Suprapubic skin (tissue), 3 donors: ENCODE measurements at regions not wholly inside any gene's neighbourhood (a gene's known extent, or its start where the extent isn't known, plus 50 kb on each side); places are given as distances from the start of the nearest gene placed in this dataset.

Experiments
- EP300 ChIP-seq: sonication (generic); formaldehyde crosslinking; IDR thresholded peaks from one replicate; pipeline ENCODE4 v1.6.1; 2017; ENCODE audit warnings: antibody characterized with exemption
- POLR2A ChIP-seq, 2 donors: fragments of 450-650 bp; IDR thresholded peaks; one replicate each; pipeline ENCODE4 v1.6.1; 2017; ENCODE audit warnings: antibody characterized with exemption in 2 of 2, mild to moderate bottlenecking in 2 of 2, moderate library complexity in 2 of 2
- TF ChIP-seq, protein P1 (sequence below), 2 donors: fragments of 200-600 bp in 1 of 2; fragments of 450-650 bp in 1 of 2; sonication (generic) in 1 of 2; IDR thresholded peaks; one replicate each; pipeline ENCODE4 v1.5.1; 2016 to 2019; ENCODE audit warnings: antibody characterized with exemption in 2 of 2, mild to moderate bottlenecking in 1 of 2, moderate library complexity in 1 of 2

DNA sequence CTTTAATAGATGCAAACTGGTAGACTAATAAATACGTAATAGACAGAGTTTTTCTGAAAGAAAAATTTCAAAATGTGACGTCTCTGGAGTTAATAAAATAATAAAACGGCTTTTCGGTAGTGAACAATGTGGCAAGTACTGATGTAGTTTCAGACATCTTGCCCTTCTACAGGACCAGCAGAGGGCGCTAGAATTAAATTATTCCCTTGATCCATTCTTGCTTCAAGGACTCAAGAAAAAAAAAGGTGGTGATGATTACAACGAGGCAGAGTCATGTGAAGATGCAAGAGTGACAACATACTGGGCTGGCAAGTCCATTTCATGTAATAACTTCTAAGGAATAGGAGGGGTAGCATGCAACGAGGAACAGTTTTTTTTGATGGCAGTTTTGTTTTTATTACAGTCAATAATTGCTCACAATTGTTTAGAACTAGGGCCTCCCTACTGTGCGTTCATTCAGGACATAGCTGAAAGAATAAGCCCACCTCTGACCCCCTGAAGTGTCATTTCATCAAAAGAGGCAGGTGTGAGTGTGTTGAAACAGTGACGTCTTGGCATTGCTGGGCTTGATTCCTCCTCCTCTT is 101.0 kb upstream of the GZMB start:
- TF ChIP-seq, protein P1, sequence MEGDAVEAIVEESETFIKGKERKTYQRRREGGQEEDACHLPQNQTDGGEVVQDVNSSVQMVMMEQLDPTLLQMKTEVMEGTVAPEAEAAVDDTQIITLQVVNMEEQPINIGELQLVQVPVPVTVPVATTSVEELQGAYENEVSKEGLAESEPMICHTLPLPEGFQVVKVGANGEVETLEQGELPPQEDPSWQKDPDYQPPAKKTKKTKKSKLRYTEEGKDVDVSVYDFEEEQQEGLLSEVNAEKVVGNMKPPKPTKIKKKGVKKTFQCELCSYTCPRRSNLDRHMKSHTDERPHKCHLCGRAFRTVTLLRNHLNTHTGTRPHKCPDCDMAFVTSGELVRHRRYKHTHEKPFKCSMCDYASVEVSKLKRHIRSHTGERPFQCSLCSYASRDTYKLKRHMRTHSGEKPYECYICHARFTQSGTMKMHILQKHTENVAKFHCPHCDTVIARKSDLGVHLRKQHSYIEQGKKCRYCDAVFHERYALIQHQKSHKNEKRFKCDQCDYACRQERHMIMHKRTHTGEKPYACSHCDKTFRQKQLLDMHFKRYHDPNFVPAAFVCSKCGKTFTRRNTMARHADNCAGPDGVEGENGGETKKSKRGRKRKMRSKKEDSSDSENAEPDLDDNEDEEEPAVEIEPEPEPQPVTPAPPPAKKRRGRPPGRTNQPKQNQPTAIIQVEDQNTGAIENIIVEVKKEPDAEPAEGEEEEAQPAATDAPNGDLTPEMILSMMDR (IDR thresholded peaks at IDR 0.05), result peak; percentile 56 to 60
- TF ChIP-seq POLR2A (IDR thresholded peaks at IDR 0.05), result no peak
- no peak for TF ChIP-seq EP300
